ENCODE measurements at regions not wholly inside any gene's neighbourhood (a gene's known extent, or its start where the extent isn't known, plus 50 kb on each side); places are given as distances from the start of the nearest gene placed in this dataset.

DNA sequence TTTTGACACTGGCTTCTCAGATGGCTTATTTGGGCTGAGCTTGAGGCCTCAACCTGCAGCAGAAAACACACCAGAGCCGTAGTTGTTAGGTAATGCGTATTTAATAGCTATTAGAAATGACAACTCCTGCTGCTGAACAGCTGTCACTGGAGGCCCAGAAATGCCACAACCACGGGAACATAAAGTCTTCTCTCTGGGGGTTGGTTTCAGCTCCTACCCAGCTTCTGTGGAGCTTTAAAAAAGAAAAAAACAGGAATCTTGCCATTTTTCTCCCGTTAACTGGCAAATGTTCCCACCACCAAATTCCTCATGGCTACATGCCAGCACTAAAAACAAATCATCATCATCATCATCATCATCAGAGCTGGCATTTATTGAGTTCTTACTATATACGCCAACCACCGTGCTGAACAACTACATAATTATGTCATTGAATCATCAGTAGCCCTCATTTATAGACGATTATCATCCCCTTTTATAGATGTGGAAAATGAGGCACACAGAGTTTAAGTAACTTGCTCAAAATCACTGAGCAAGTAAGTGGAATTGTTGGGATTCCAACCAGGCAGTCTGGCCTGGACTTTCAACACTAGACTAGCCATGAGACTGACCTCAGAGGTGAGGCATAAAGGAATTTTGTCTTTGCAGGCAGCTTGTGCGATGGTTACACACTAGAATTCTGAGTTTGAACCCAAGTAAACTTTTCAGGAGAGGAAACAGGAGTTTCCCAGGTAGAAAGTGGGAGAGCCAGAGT is 185.3 kb upstream of the WWC1 start:
- TF ChIP-seq, protein P1, sequence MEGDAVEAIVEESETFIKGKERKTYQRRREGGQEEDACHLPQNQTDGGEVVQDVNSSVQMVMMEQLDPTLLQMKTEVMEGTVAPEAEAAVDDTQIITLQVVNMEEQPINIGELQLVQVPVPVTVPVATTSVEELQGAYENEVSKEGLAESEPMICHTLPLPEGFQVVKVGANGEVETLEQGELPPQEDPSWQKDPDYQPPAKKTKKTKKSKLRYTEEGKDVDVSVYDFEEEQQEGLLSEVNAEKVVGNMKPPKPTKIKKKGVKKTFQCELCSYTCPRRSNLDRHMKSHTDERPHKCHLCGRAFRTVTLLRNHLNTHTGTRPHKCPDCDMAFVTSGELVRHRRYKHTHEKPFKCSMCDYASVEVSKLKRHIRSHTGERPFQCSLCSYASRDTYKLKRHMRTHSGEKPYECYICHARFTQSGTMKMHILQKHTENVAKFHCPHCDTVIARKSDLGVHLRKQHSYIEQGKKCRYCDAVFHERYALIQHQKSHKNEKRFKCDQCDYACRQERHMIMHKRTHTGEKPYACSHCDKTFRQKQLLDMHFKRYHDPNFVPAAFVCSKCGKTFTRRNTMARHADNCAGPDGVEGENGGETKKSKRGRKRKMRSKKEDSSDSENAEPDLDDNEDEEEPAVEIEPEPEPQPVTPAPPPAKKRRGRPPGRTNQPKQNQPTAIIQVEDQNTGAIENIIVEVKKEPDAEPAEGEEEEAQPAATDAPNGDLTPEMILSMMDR (IDR thresholded peaks at IDR 0.05): no peak
- no peak for TF ChIP-seq POLR2A (IDR thresholded peaks at IDR 0.05)
